Muscle of arm (tissue), 1 donor: ENCODE measurements at regions not wholly inside any gene's neighbourhood (a gene's known extent, or its start where the extent isn't known, plus 50 kb on each side); places are given as distances from the start of the nearest gene placed in this dataset.
"Not testable (repeated sequence)": the region's sequence is repeated elsewhere in the genome, so short reads cannot be mapped to it uniquely, and the experiment has no call there.

Experiments
- DNase-seq: peaks from one replicate; pipeline ENCODE4 v3.0.0-alpha.2; 2013

- no peak for DNase-seq
These were observed 56.4 kb upstream of the RBMS1 start for GRCh38 chr2:160550048-160550447.

DNA sequence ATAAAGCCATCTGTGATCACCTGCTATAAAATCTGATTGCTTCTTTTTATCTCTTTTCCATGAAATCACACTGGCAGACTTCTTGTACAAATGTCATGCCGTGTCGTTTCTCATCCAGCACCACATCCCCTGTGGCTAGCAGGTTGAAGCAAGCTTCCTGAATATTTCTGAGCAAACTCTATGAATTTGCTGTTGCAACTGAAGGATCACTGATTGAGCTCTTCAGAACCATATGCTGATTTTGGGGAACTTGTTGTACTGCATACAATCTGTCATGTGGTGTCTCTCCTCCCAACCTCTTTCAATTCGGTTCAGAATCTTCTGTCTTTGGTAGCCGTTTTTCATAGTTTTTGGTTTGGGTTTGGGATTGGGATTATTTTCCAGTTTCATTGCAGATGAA, 57.7 kb upstream of the RBMS1 start:
- DNase-seq, result no peak

- DNase-seq, result no peak
These were observed 61.9 kb upstream of the RBMS1 start for GRCh38 chr2:160555420-160556071.

- no peak for DNase-seq
These were observed 64.3 kb upstream of the RBMS1 start for GRCh38 chr2:160557903-160558302.

GRCh38 chr2:160558531-160558930, 64.9 kb upstream of the RBMS1 start:
- no peak for DNase-seq

DNA sequence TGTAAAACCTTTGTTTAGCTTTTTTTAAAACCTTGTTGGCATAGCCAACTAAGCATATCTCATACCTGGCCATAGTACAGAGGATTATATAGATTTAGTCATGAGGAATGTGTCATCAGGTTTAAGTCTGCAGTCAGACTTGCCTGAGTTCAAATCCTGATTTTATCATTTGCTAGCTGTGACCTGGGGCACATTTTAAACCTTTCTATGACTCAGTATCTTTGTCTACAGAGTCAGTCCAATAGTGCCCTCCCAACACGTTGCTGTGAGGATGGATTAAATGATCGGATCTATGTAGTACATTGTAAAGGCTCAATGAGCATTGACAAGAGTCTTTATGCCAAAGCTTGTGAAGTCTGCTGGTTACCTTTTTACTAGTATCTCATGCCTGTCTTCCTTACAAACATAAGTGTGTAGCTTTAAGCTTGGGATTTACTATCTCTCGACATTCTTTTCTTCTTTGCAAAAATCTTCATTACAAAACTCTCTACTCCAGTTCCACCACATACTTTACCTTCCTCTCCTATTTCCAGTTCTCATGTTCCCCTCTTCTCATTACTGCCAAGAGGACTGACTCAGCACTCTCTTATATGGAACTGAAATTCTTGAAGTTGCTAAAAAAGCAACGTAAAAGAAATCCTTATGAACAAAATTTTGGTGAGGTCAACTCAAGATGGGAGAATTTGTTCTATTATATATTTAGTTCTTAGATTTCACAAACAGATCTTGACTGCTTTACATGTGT, 68.1 kb upstream of the RBMS1 start:
- DNase-seq, result no peak

DNA sequence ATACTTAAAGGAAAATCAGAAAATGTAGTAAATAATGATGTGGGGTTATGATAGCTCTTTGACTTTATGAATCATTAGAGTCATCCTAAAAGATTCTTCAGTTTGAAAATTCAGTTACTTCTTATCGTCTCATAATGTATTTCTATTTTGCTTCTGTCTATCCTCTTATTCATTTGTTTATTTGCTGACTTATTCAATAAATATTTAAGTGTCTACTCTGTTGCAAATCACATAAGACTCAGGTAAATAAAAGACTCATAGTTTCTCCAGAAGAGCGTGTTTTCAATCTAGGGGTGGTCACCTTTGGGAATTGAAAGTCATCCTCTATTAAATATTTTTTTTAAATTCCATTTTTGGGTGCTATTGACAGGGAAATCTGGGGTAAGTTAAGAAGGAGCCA, 69.1 kb upstream of the RBMS1 start:
- no peak for DNase-seq

GRCh38 chr2:160564591-160564990, 71.0 kb upstream of the RBMS1 start:
- DNase-seq, result no peak

GRCh38 chr2:160565099-160565845, 71.7 kb upstream of the RBMS1 start:
- DNase-seq, result no peak

GRCh38 chr2:160566717-160567116, 73.1 kb upstream of the RBMS1 start:
- DNase-seq, result no peak

DNA sequence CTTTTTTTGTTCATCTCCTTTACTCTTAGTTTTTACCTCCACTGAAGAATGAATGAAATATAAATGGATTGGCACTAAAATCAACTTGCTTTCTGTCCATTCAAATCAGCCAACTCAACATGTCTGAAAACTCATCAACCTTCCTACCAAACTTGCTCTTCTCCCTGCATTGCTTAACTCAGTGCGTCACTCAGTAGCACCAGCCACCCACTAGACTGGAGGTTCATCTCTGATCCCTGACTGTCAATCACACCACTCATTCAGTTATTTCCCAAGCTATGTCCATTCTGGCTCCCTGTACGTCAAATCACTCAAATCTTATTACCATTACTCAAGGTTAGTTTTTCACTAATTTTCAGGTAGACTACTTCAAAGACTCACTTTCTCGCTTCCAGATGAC, 75.2 kb upstream of the RBMS1 start:
- no peak for DNase-seq

DNA sequence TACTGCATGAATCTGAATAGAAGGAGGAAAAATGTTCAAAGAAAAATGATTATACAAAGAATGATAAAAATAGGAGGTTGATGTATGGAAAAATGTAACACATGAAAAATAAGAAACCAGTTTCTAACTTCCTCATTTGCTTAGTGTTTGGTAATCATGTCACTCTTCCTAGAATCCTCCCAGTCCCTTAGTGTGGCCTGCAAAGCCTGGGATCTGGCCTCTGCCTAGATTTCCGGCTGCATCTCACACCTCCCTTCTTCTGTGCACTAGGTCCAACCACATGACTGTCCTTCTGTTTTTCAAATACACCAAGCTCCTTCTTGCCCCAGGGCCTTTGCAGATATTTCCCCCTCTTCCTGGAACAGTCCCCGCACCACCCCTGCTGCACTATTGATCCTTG, 76.8 kb upstream of the RBMS1 start:
- DNase-seq, result no peak

DNA sequence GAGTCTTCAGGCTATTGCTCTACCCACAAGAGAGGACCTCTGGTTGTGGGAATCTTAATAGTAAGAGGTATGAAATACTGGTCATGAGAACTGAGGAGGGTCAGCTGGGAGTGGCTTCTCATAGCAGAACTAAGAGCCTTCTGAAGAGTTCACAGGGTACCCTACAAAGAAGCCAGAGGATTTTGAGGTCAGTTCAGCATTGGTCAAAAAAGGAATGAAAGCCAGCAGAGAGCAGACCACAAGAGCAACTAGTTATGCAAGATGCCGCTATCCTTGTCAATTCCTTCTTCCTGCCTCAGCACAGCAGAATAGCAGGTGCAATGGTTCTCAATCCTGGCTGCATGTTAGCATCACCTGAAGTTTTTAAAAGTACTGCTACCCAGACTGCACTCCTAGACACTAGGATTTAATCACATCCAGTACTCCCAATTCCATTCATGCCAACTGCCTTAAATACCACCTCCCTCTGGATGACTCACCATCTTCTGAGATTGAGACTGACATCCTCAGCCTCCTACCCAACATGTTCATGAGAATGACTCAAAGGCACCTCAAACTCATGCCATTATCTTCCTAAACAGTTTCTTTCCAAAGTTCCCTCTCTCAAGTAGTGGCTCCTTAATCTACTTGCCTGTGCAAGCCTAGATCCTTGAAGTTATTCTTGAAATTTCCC, 81.0 kb upstream of the RBMS1 start:
- DNase-seq, result no peak

GRCh38 chr2:160575368-160575767, 81.8 kb upstream of the RBMS1 start:
- DNase-seq, result no peak

DNA sequence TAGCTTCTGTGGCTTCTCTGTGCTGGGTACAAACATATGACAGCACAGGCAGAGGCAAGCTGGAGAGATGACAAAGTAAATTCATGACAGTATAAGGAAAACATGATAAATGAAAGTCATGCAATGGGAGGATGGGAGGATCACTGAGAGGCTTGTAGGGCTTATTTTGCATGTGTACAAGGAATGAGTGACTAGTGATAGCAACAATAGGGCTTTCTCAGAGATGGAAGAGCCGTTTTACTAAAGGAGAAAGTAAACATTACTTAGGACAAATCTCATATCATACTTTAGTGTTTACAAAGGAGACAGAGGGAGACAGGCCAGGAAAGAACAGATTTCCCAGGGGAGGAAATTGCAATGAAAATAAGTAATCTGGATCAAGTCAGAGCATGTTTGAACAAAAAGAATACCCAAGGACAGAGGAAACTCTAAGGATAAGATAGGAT, 82.5 kb upstream of the RBMS1 start:
- peak; percentile 28 for DNase-seq

DNA sequence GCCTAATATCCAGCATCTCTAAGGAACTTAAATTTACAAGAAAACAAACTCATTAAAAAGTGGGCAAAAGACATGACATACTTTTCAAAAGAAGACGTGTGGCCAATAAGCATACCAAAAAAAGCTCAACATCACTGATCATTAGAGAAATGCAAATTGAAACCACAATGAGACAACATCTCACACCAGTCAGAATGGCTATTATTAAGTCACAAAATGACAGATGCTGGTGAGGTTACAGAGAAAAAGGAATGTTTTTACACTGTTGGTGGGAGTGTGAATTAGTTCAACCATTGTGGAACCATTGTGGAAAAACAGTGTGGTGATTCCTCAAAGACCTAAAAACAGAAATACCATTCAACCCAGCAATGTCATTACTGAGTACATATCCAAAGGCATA, 83.5 kb upstream of the RBMS1 start:
- DNase-seq, result not testable (repeated sequence)

GRCh38 chr2:160581035-160581434, 87.4 kb upstream of the RBMS1 start:
- no peak for DNase-seq

DNA sequence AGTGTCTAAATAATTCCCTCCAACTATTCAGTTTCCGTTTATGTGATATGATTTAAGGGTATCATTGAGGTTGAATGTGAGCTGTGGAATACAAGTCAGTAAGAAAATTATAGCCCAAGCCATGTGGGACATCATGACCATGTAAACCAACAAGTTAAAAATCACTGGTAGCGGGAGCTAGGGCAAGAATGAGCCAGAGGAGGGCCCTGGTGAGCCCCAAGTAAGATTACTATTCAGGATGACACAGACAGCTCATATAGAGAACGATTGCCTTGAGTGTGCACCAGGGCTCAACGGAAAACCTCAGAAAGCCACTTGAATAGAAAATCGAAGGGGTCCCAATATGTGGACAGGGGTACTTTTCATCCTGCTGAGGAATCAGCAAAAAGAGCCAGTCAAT, 87.8 kb upstream of the RBMS1 start:
- no peak for DNase-seq

GRCh38 chr2:160582081-160582480, 88.5 kb upstream of the RBMS1 start:
- DNase-seq, result no peak

GRCh38 chr2:160582490-160583145, 89.0 kb upstream of the RBMS1 start:
- peak; percentile 44 for DNase-seq

DNA sequence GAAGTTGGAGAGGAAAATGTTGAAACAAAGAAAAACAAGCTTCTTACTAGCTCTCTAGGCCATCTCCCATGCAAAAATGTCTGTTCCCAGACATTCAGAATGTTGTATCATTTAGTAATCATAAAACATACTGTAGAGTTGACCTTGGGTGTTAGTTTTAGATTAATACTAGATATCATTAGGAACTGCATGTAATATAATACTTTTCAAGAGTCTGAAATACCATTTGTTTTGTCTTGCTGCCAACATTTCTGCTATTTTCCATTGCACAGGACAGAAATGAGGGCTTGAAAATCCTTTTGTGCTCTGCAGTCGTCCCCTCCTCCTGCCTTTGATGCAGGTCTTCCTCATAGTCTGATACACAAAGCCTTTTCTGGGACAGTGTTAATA, 89.5 kb upstream of the RBMS1 start:
- DNase-seq, result peak; percentile 71
